AG04450 (cell line): ENCODE measurements at regions not wholly inside any gene's neighbourhood (a gene's known extent, or its start where the extent isn't known, plus 50 kb on each side); places are given as distances from the start of the nearest gene placed in this dataset.

Experiments used
- CTCF ChIA-PET: fragments of 300-600, 350-600 bp; formaldehyde crosslinking; extraction: SDS; loops from one replicate; lab custom pipeline; 2022; ENCODE audit warnings: antibody characterized with exemption, inconsistent platforms; lab: Charles Lee
- POLR2A ChIA-PET: fragments of 350-600 bp; formaldehyde crosslinking; extraction: SDS; loops from one replicate; lab custom pipeline; 2021; ENCODE audit warnings: antibody characterized with exemption, inconsistent platforms; lab: Yijun Ruan, JAX
- DNase-seq: peaks from one replicate; pipeline ENCODE4 v3.0.0-alpha.2; 2011; ENCODE audit warnings: low read depth, low spot score
- H3K27ac ChIP-seq: one replicate; pipeline ENCODE4 v1.5.1; 2012; ENCODE audit warnings: low read depth, low read length, control low read depth
- H3K27me3 ChIP-seq: one replicate; pipeline ENCODE4 v1.6.0; 2012; ENCODE audit warnings: low read length; ENCODE audit not compliant: control insufficient read depth, insufficient read depth
- H3K4me3 ChIP-seq: 2 replicates; pipeline ENCODE4 v1.5.1; 2011; ENCODE audit warnings: mild to moderate bottlenecking, low read depth, low read length, control low read depth
- H3K9me3 ChIP-seq: 2 replicates; pipeline ENCODE4 v1.5.1; 2012; ENCODE audit warnings: low read length; ENCODE audit not compliant: control insufficient read depth, insufficient read depth
- CTCF ChIP-seq: IDR thresholded peaks from 2 replicates; pipeline ENCODE4 v1.5.1; 2011; ENCODE audit warnings: low read depth, low read length, control low read depth, inconsistent platforms

DNA sequence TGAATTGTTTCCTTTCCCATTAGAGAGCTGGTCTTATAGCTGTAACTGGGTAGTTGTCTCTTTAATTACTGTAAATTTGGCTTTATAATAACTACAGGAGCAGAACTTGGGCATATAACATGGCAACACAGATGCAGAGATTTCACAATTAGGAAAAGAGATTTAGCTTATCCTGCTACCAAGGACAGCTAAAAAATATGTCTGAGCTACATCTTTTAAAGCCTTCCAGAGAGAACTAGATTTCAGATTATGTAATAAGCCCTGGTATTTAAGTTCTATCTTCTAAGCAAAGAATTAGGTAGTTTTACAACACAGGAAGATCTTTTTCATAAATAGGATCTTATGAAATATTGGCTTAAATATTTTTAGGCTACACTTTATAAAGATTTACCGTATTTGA lies 313.8 kb downstream of the S1PR1 start:
- no peak for DNase-seq
- CTCF ChIA-PET: interaction anchor here (0.8 to 2.2 kb wide), 3 partner anchors 16 to 31 kb away, joined by 3 to 10 read pairs (median 5); no protein-coding TSS in a partner anchor
- Histone ChIP-seq H3K9me3 (no peaks in the 10 kb centered on the region), H3K4me3 (no peak overlapping the region), H3K27me3 (no peaks in the 10 kb centered on the region), H3K27ac (no peak overlapping the region)
- TF ChIP-seq CTCF: no peak
- POLR2A ChIA-PET: no interaction called here

- CTCF ChIA-PET: interaction anchor here (0.5 to 2.1 kb wide), 7 partner anchors 17 to 137 kb away, joined by 3 to 31 read pairs (median 3); no protein-coding TSS in a partner anchor
- POLR2A ChIA-PET: no interaction called here
- no peak for DNase-seq
- Histone ChIP-seq H3K27ac (no peak overlapping the region), H3K4me3 (no peak overlapping the region), H3K9me3 (no peaks in the 10 kb centered on the region), H3K27me3 (no peaks in the 10 kb centered on the region)
- no peak for TF ChIP-seq CTCF
Observed at GRCh38 chr1:101566883-101567538, 330.2 kb downstream of the S1PR1 start.

- TF ChIP-seq CTCF: peak; percentile 98
- no peaks in the 10 kb centered on the region for H3K9me3 ChIP-seq
- H3K27ac ChIP-seq: no peak overlapping the region
- ChIA-PET POLR2A (no interaction called here), CTCF (interaction anchor here (0.8 to 2.1 kb wide), 15 partner anchors 9 to 258 kb away, joined by 3 to 31 read pairs (median 3); no protein-coding TSS in a partner anchor)
- DNase-seq: no peak
- H3K27me3 ChIP-seq: no peaks in the 10 kb centered on the region
- no peak overlapping the region for H3K4me3 ChIP-seq
Observed at GRCh38 chr1:101567582-101568189, 330.9 kb downstream of the S1PR1 start.

DNA sequence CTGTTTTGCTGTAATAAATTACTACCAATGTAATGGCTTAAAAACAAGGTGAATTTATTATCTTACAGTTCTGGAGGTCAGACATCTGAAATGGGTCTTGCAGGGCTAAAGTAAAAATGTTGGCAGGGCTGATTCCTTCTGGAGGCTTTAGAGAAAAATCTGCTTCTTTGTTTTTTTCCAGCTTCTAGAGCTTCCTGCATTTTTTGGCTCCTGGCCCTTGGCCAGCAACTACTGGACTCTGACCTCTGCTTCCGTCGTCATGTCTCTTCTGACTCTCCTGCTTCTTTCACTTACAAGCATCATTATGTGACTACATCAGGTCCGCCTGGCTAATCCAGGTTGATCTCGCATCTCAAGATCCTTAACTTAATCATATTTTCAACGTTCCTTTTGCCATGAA lies 350.9 kb downstream of the S1PR1 start:
- Histone ChIP-seq H3K4me3 (no peak overlapping the region), H3K27me3 (no peaks in the 10 kb centered on the region), H3K27ac (no peak overlapping the region), H3K9me3 (no peaks in the 10 kb centered on the region)
- ChIA-PET CTCF (interaction anchor here (0.6 kb wide), 1 partner anchor 20 kb away, joined by 3 read pairs; no protein-coding TSS in a partner anchor), POLR2A (no interaction called here)
- no peak for DNase-seq
- no peak for TF ChIP-seq CTCF

- Histone ChIP-seq H3K27ac (no peak overlapping the region), H3K9me3 (no peaks in the 10 kb centered on the region), H3K4me3 (no peak overlapping the region), H3K27me3 (no peaks in the 10 kb centered on the region)
- TF ChIP-seq CTCF: no peak
- POLR2A ChIA-PET: no interaction called here
- DNase-seq: no peak
- CTCF ChIA-PET: no interaction called here
Observed at GRCh38 chr1:101588677-101589076, 351.9 kb downstream of the S1PR1 start.
